GM23248 (cell line): ENCODE measurements at regions not wholly inside any gene's neighbourhood (a gene's known extent, or its start where the extent isn't known, plus 50 kb on each side); places are given as distances from the start of the nearest gene placed in this dataset.

Experiments used
- DNase-seq: peaks from one replicate; pipeline ENCODE4 v3.0.0-alpha.2; 2015
- H2AFZ ChIP-seq: fragments of 200-600 bp; sonication (generic); 2 replicates; pipeline ENCODE4 v1.6.1; 2016; ENCODE audit warnings: antibody characterized with exemption
- H3F3A ChIP-seq: fragments of 200-600 bp; sonication (generic); 2 replicates; pipeline ENCODE4 v1.6.1; 2016; ENCODE audit warnings: mild to moderate bottlenecking, antibody characterized with exemption, mixed run types; ENCODE audit not compliant: insufficient read depth
- H3K27ac ChIP-seq: fragments of 200-600 bp; sonication (generic); 2 replicates; pipeline ENCODE4 v1.5.1; 2016; ENCODE audit warnings: mild to moderate bottlenecking
- H3K27me3 ChIP-seq: fragments of 200-600 bp; sonication (generic); replicated peaks from 2 replicates; pipeline ENCODE4 v1.6.1; 2016; ENCODE audit warnings: mild to moderate bottlenecking; ENCODE audit not compliant: insufficient read depth
- H3K36me3 ChIP-seq: fragments of 200-600 bp; sonication (generic); 2 replicates; pipeline ENCODE4 v1.6.1; 2016; ENCODE audit warnings: low read depth, mild to moderate bottlenecking
- H3K4me1 ChIP-seq: fragments of 200-600 bp; sonication (generic); 2 replicates; pipeline ENCODE4 v1.6.1; 2016; ENCODE audit warnings: mild to moderate bottlenecking; ENCODE audit not compliant: insufficient read depth
- H3K4me2 ChIP-seq: fragments of 200-600 bp; sonication (generic); one replicate; pipeline ENCODE4 v1.6.1; 2016; ENCODE audit warnings: mild to moderate bottlenecking; ENCODE audit not compliant: unreplicated experiment
- H3K4me3 ChIP-seq: fragments of 200-600 bp; sonication (generic); 2 replicates; pipeline ENCODE4 v1.5.1; 2016; ENCODE audit warnings: mild to moderate bottlenecking
- H3K79me2 ChIP-seq: fragments of 200-600 bp; sonication (generic); 2 replicates; pipeline ENCODE4 v1.6.1; 2016; ENCODE audit warnings: mild to moderate bottlenecking; ENCODE audit not compliant: insufficient read depth
- H3K9ac ChIP-seq: fragments of 200-600 bp; sonication (generic); 2 replicates; pipeline ENCODE4 v1.6.1; 2016; ENCODE audit warnings: mild to moderate bottlenecking
- H3K9me2 ChIP-seq: fragments of 200-600 bp; sonication (generic); 2 replicates; pipeline ENCODE4 v1.6.1; 2016; ENCODE audit warnings: mixed run types, mild to moderate bottlenecking, moderate library complexity; ENCODE audit not compliant: insufficient read depth
- H3K9me3 ChIP-seq: fragments of 200-600 bp; sonication (generic); one replicate; pipeline ENCODE4 v1.6.1; 2017; ENCODE audit warnings: low read depth
- H4K20me1 ChIP-seq: fragments of 200-600 bp; sonication (generic); 2 replicates; pipeline ENCODE4 v1.6.0; 2016; ENCODE audit not compliant: insufficient read depth
- EZH2 ChIP-seq: fragments of 200-600 bp; sonication (generic); IDR thresholded peaks from 2 replicates; pipeline ENCODE4 v1.6.1; 2018; ENCODE audit warnings: antibody characterized with exemption, mild to moderate bottlenecking; ENCODE audit not compliant: insufficient read depth, poor library complexity, severe bottlenecking
- EZH2phosphoT487 ChIP-seq: fragments of 200-600 bp; sonication (generic); IDR thresholded peaks from 2 replicates; pipeline ENCODE4 v1.6.1; 2018; ENCODE audit warnings: antibody characterized with exemption, moderate library complexity, mild to moderate bottlenecking, low read depth; ENCODE audit not compliant: insufficient read depth
- WGBS, 2 experiments: methylation state at CpG; one replicate each; pipeline ENCODE4 v1.1.6; 2015 to 2017; ENCODE audit warnings: low lambda C conversion rate in 2 of 2, low coverage in 1 of 2; ENCODE audit errors: missing lambda C conversion rate in 2 of 2; 5-methylcytosine and 5-hydroxymethylcytosine counted together
- in situ Hi-C: fragments of 300-500 bp; cut with MboI; formaldehyde crosslinking; loops from 2 replicates; pipeline ENCODE4 v1.15.0; 2020

GRCh38 chr7:41323806-41324205 is 379.1 kb downstream of the INHBA start:
- Histone ChIP-seq H3K27me3 (no peaks in the 10 kb centered on the region), H3K4me3 (no peak overlapping the region), H3K79me2 (no peaks in the 10 kb centered on the region), H3F3A (peaks cover 4% of the 10 kb centered on the region; the same call in 1 of the 2 replicates), H2AFZ (no peak overlapping the region; the same call in 1 of the 2 replicates), H3K27ac (no peak overlapping the region), H4K20me1 (no peaks in the 10 kb centered on the region), H3K4me1 (peaks cover 15% of the 10 kb centered on the region), H3K4me2 (no peak overlapping the region), H3K9me3 (no peaks in the 10 kb centered on the region), H3K36me3 (no peaks in the 10 kb centered on the region), H3K9ac (no peak overlapping the region), H3K9me2 (no peaks in the 10 kb centered on the region)
- no peak for DNase-seq
- no peak for TF ChIP-seq EZH2phosphoT487
- TF ChIP-seq EZH2: no peak
- 63 to 69% methylated on average over 3 of the region's 3 CpGs for WGBS, 2 experiments
- in situ Hi-C loops: no loop called here

DNA sequence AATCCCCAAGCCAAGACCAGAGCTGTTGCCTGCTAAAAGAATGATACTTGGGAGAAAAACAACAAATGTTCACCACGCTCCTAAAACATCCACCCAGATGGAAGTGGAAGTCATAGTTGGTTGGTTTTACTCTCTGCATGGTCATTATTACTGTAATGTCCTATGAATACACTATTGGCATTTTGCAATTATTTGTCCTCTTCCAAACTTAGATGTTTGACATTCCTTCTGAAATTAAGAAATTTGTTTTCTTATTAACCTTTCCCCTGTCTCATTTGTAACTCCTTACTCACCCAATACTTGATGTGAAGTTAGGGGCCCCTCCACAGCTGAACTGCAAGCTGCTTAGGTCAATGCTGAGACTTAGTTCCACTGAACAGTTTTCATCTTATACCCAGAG is 383.3 kb downstream of the INHBA start:
- Histone ChIP-seq H2AFZ (peak overlapping the region; percentile 31), H3K9me2 (no peaks in the 10 kb centered on the region), H3K27ac (no peak overlapping the region), H3K9me3 (no peaks in the 10 kb centered on the region), H3K9ac (no peak overlapping the region), H4K20me1 (no peaks in the 10 kb centered on the region), H3F3A (peaks cover 4% of the 10 kb centered on the region; the same call in 1 of the 2 replicates), H3K27me3 (no peaks in the 10 kb centered on the region), H3K4me3 (no peak overlapping the region), H3K4me2 (no peak overlapping the region), H3K36me3 (no peaks in the 10 kb centered on the region), H3K79me2 (no peaks in the 10 kb centered on the region), H3K4me1 (peaks cover 8% of the 10 kb centered on the region; the same call in 1 of the 2 replicates)
- peak; percentile 13 for DNase-seq
- WGBS, 2 experiments: 32 to 53% methylated on average over 1 of the region's 1 CpG
- in situ Hi-C loops: no loop called here
- TF ChIP-seq EZH2 (no peak), EZH2phosphoT487 (no peak)

GRCh38 chr7:41316410-41316809 is 386.5 kb downstream of the INHBA start:
- Histone ChIP-seq H3K79me2 (no peaks in the 10 kb centered on the region), H3K36me3 (no peaks in the 10 kb centered on the region), H3K9me2 (no peaks in the 10 kb centered on the region), H3K4me3 (no peak overlapping the region), H3K4me1 (peaks cover 8% of the 10 kb centered on the region; the same call in 1 of the 2 replicates), H3K9ac (no peak overlapping the region), H2AFZ (no peak overlapping the region), H3F3A (peaks cover 4% of the 10 kb centered on the region; the same call in 1 of the 2 replicates), H3K27ac (no peak overlapping the region), H4K20me1 (no peaks in the 10 kb centered on the region), H3K9me3 (no peaks in the 10 kb centered on the region), H3K4me2 (no peak overlapping the region), H3K27me3 (no peaks in the 10 kb centered on the region)
- TF ChIP-seq EZH2 (no peak), EZH2phosphoT487 (no peak)
- WGBS, 2 experiments: 41 to 46% methylated on average over 6 of the region's 6 CpGs
- in situ Hi-C loops: no loop called here
- peak; percentile 32 for DNase-seq

- WGBS, 2 experiments: 59 to 63% methylated on average over 4 of the region's 4 CpGs
- in situ Hi-C loops: no loop called here
- no peak for TF ChIP-seq EZH2
- no peak for TF ChIP-seq EZH2phosphoT487
These were observed 387.1 kb downstream of the INHBA start for GRCh38 chr7:41315764-41316163.

DNA sequence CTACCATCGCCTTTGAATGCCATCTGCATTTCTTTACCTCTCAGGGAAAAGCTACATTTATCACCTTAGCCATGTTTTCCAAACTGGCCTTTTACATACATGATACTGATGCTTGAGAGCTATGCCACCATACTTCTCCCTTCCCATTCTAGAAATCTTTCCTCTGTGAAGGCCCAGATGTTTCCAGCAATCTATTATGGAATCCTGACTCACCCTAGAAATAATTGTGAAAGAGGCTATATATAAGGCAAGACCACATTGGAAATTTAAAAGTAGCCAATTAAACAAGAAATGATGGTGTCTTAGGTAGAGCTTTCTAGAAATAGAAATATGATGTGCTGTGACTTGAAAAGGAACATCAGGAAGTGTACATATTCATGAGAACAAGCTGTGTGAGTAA is 389.7 kb downstream of the INHBA start:
- H3K4me1 ChIP-seq: no peaks in the 10 kb centered on the region
- H3K9me3 ChIP-seq: no peaks in the 10 kb centered on the region
- no peaks in the 10 kb centered on the region for H3K36me3 ChIP-seq
- in situ Hi-C loops: no loop called here
- no peaks in the 10 kb centered on the region for H3K79me2 ChIP-seq
- TF ChIP-seq EZH2 (no peak), EZH2phosphoT487 (no peak)
- 92 to 95% methylated on average over 1 of the region's 1 CpG for WGBS, 2 experiments
- DNase-seq: peak; percentile 37
- H3F3A ChIP-seq: no peaks in the 10 kb centered on the region
- H2AFZ ChIP-seq: no peak overlapping the region
- no peak overlapping the region for H3K9ac ChIP-seq
- no peaks in the 10 kb centered on the region for H4K20me1 ChIP-seq
- no peaks in the 10 kb centered on the region for H3K9me2 ChIP-seq
- H3K4me2 ChIP-seq: no peak overlapping the region
- H3K27me3 ChIP-seq: no peaks in the 10 kb centered on the region
- H3K4me3 ChIP-seq: no peak overlapping the region
- H3K27ac ChIP-seq: no peak overlapping the region

More at GRCh38 chr7:41315764-41316163, 387.1 kb downstream of the INHBA start:
- no peaks in the 10 kb centered on the region for H3K9me2 ChIP-seq
- no peak for DNase-seq
- no peaks in the 10 kb centered on the region for H3K27me3 ChIP-seq
- H4K20me1 ChIP-seq: no peaks in the 10 kb centered on the region
- no peak overlapping the region for H2AFZ ChIP-seq
- peaks cover 4% of the 10 kb centered on the region; the same call in 1 of the 2 replicates for H3F3A ChIP-seq
- H3K4me2 ChIP-seq: no peak overlapping the region
- H3K4me3 ChIP-seq: no peak overlapping the region
- H3K9ac ChIP-seq: no peak overlapping the region
- H3K4me1 ChIP-seq: peaks cover 8% of the 10 kb centered on the region; the same call in 1 of the 2 replicates
- H3K79me2 ChIP-seq: no peaks in the 10 kb centered on the region
- no peaks in the 10 kb centered on the region for H3K9me3 ChIP-seq
- H3K36me3 ChIP-seq: no peaks in the 10 kb centered on the region
- no peak overlapping the region for H3K27ac ChIP-seq
